ENCODE measurements at regions not wholly inside any gene's neighbourhood (a gene's known extent, or its start where the extent isn't known, plus 50 kb on each side); places are given as distances from the start of the nearest gene placed in this dataset.
A peak's percentile ranks its signal among the peaks of the same experiment; 100 is the strongest.

DNA sequence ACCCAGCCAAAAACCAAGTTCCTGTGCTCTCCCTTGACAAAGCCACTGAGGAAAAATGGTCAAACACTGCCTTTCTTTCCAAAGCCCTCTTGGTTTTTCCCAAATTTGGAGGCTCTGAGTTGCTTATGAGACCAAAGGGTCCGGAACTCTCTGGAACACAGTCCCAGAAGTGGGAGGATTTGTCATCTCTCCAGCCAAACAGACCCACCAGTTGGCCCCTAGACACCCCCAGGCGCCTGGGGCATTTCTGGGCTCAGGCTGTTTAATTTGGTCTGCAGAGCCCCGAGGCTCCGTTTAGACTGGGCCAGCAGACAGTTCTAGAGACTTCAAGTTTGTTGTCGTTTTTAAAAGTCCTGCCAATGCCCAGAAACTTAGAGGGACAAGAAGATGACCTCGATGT lies 239.1 kb downstream of the SEC14L1 start:
- no peaks in the 10 kb centered on the region for H3K4me1 ChIP-seq (ENCODE audit: control insufficient read depth in 1 of 2, insufficient read depth in 2 of 2, low read length in 2 of 2)
- DNase-seq (no peak), ATAC-seq (ENCODE audit: low FRiP score) (no peak)
- H3K36me3 ChIP-seq (ENCODE audit: control insufficient read depth in 1 of 2, insufficient read depth in 2 of 2, low read length in 1 of 2) = no peaks in the 10 kb centered on the region
- intact Hi-C loops (cut with DNase I) = loop anchor here in 1 of 2 donors (5.0 kb wide), 1 partner anchor 53 kb away; no protein-coding TSS in a partner anchor
- no peak overlapping the region for H3K4me3 ChIP-seq (ENCODE audit: low read length in 2 of 2)
- WGBS, 2 donors = 1 to 11% methylated on average over 6 of the region's 6 CpGs
- H3K9me3 ChIP-seq (ENCODE audit: control insufficient read depth, low read length) = no peaks in the 10 kb centered on the region
- H3K27ac ChIP-seq (ENCODE audit: low read depth in 1 of 2, low read length in 2 of 2) = no peak overlapping the region
- no peaks in the 10 kb centered on the region for H3K27me3 ChIP-seq (ENCODE audit: control insufficient read depth in 1 of 2, insufficient read depth in 2 of 2, low read length in 1 of 2)

DNA sequence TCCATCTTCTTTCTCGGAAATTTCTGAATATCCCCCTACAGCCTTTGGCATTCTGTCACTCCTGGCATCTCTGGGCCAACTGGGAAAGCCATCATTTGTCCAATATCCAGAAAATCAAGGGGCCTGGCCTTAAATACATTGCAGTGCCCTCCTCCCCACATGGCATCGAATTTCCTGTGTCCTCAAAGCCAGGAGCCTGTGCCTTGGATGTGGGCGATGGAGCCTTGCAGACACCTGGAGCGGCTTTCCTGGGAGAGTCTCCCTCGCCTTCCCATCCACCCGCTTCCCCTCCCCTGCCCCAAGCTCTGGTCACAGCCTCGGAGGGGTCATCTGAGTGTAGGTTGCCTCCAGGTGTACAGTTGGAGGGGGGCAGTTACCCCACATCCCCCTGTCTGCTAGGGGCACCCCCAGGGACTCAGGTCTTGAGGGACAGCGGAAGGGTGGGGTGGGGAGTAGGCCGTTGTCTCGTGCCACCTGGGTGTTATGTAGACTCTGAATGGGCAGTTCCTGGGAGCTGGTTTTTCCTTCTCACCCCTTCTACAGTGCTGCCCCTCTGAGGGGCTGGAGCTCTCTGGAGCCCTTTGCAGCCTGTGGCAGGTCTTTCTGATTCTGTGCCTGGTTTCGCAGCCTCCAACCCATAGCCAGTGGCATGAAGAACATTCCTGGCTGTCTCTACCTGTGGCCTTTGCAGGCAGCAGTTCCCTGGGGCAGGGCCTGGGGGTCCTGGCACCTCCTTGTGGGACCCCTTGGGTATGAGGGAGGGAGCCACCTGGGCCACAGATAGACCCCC lies 239.8 kb downstream of the SEC14L1 start:
- Histone ChIP-seq H3K27me3 (ENCODE audit: control insufficient read depth in 1 of 2, insufficient read depth in 2 of 2, low read length in 1 of 2) (no peaks in the 10 kb centered on the region), H3K4me3 (ENCODE audit: low read length in 2 of 2) (no peak overlapping the region), H3K9me3 (ENCODE audit: control insufficient read depth, low read length) (no peaks in the 10 kb centered on the region), H3K4me1 (ENCODE audit: control insufficient read depth in 1 of 2, insufficient read depth in 2 of 2, low read length in 2 of 2) (no peaks in the 10 kb centered on the region), H3K36me3 (ENCODE audit: control insufficient read depth in 1 of 2, insufficient read depth in 2 of 2, low read length in 1 of 2) (no peaks in the 10 kb centered on the region), H3K27ac (ENCODE audit: low read depth in 1 of 2, low read length in 2 of 2) (no peak overlapping the region)
- WGBS, 2 donors = 69 to 74% methylated on average over 11 of the region's 11 CpGs
- intact Hi-C loops (cut with DNase I) = no loop called here
- DNase-seq (no peak), ATAC-seq (ENCODE audit: low FRiP score) (no peak)

- Histone ChIP-seq H3K27ac (ENCODE audit: low read depth in 1 of 2, low read length in 2 of 2) (no peak overlapping the region), H3K4me1 (ENCODE audit: control insufficient read depth in 1 of 2, insufficient read depth in 2 of 2, low read length in 2 of 2) (no peaks in the 10 kb centered on the region), H3K27me3 (ENCODE audit: control insufficient read depth in 1 of 2, insufficient read depth in 2 of 2, low read length in 1 of 2) (no peaks in the 10 kb centered on the region), H3K9me3 (ENCODE audit: control insufficient read depth, low read length) (no peaks in the 10 kb centered on the region), H3K4me3 (ENCODE audit: low read length in 2 of 2) (no peak overlapping the region), H3K36me3 (ENCODE audit: control insufficient read depth in 1 of 2, insufficient read depth in 2 of 2, low read length in 1 of 2) (no peaks in the 10 kb centered on the region)
- DNase-seq (no peak), ATAC-seq (ENCODE audit: low FRiP score) (no peak)
- 74 to 81% methylated on average over 4 of the region's 4 CpGs for WGBS, 2 donors
- intact Hi-C loops (cut with DNase I) = no loop called here
These were observed 240.5 kb downstream of the SEC14L1 start for GRCh38 chr17:77381185-77381700.

- no peak overlapping the region for H3K27ac ChIP-seq (ENCODE audit: low read depth in 1 of 2, low read length in 2 of 2)
- DNase-seq = no peak
- H3K4me1 ChIP-seq (ENCODE audit: control insufficient read depth in 1 of 2, insufficient read depth in 2 of 2, low read length in 2 of 2) = no peaks in the 10 kb centered on the region
- intact Hi-C loops (cut with DNase I) = no loop called here
- no peaks in the 10 kb centered on the region for H3K36me3 ChIP-seq (ENCODE audit: control insufficient read depth in 1 of 2, insufficient read depth in 2 of 2, low read length in 1 of 2)
- WGBS, 2 donors = 94% methylated on average over 8 of the region's 8 CpGs
- no peaks in the 10 kb centered on the region for H3K9me3 ChIP-seq (ENCODE audit: control insufficient read depth, low read length)
- H3K4me3 ChIP-seq (ENCODE audit: low read length in 2 of 2) = no peak overlapping the region
- ATAC-seq (ENCODE audit: low FRiP score) = no peak
- H3K27me3 ChIP-seq (ENCODE audit: control insufficient read depth in 1 of 2, insufficient read depth in 2 of 2, low read length in 1 of 2) = no peaks in the 10 kb centered on the region
These were observed 241.0 kb downstream of the SEC14L1 start for GRCh38 chr17:77381731-77382130.

DNA sequence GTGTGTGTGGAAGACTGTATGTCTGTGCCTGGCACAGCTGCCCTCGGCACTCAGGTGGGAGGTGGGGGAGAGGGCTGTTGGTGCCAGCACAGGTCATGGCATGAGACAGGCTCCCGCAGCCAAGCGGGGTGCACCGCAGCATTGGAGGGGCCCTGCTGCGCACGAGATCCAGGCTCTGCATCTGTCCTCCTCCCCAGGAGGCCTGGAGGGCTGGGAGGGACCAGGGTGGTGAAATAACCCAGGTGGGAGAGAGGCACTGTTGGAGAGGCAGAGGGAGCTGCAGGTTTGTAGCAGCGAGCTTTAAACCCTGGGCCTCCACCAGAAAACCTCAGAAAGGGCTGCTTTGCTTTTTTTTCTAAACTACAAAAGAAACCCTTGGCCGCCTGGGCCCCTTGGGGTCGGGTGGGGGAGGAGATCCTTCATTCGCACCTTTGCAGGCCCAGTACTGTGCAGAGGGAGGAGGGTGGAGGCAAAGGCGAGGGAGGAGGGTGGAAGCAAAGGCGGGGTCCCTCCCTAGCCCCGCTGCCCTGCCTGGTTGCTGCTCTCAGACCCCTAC lies 241.7 kb downstream of the SEC14L1 start:
- ATAC-seq (ENCODE audit: low FRiP score) (no peak), DNase-seq (no peak)
- Histone ChIP-seq H3K4me3 (ENCODE audit: low read length in 2 of 2) (no peak overlapping the region), H3K4me1 (ENCODE audit: control insufficient read depth in 1 of 2, insufficient read depth in 2 of 2, low read length in 2 of 2) (no peaks in the 10 kb centered on the region), H3K27ac (ENCODE audit: low read depth in 1 of 2, low read length in 2 of 2) (no peak overlapping the region), H3K9me3 (ENCODE audit: control insufficient read depth, low read length) (no peaks in the 10 kb centered on the region), H3K36me3 (ENCODE audit: control insufficient read depth in 1 of 2, insufficient read depth in 2 of 2, low read length in 1 of 2) (no peaks in the 10 kb centered on the region), H3K27me3 (ENCODE audit: control insufficient read depth in 1 of 2, insufficient read depth in 2 of 2, low read length in 1 of 2) (no peaks in the 10 kb centered on the region)
- WGBS, 2 donors = 76 to 82% methylated on average over 13 of the region's 13 CpGs
- intact Hi-C loops (cut with DNase I) = no loop called here

DNA sequence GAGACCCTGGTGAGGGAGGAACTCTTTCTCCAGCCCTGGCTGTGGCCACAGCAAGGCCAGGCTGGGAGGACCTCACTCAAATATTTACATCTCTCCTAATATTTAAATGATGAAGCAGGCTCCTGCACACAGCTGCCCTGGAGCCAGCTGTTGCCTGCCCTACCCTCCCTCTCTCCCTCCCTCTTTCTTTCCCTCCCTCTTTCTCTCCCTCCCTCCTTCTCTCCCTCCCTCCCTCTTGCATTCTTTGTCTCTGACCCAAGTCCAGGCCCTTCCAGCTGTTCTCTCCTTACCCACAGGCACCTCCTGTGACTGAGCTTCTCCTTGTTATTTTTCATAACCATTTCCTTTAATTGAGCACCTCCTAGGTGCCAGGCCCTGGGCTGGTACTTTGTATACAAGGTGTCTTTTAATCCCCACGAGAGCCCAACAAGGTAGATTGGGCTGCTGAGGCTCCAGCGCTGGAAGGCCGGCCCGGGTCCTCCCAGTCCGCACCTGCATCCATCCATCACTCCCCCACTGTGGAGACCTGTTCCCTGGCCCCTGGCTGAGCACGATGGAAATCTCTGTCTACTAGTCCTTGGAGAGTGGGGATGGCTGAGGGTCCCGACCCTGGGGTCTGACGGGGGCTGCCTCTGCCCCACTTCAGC lies 242.3 kb downstream of the SEC14L1 start:
- ATAC-seq (ENCODE audit: low FRiP score) (no peak), DNase-seq (no peak)
- H3K27me3 ChIP-seq (ENCODE audit: control insufficient read depth in 1 of 2, insufficient read depth in 2 of 2, low read length in 1 of 2) = no peaks in the 10 kb centered on the region
- no peaks in the 10 kb centered on the region for H3K36me3 ChIP-seq (ENCODE audit: control insufficient read depth in 1 of 2, insufficient read depth in 2 of 2, low read length in 1 of 2)
- no peak overlapping the region for H3K4me3 ChIP-seq (ENCODE audit: low read length in 2 of 2)
- intact Hi-C loops (cut with DNase I) = no loop called here
- no peaks in the 10 kb centered on the region for H3K4me1 ChIP-seq (ENCODE audit: control insufficient read depth in 1 of 2, insufficient read depth in 2 of 2, low read length in 2 of 2)
- no peaks in the 10 kb centered on the region for H3K9me3 ChIP-seq (ENCODE audit: control insufficient read depth, low read length)
- H3K27ac ChIP-seq (ENCODE audit: low read depth in 1 of 2, low read length in 2 of 2) = no peak overlapping the region
- 83 to 84% methylated on average over 8 of the region's 8 CpGs for WGBS, 2 donors

- H3K4me1 ChIP-seq (ENCODE audit: control insufficient read depth in 1 of 2, insufficient read depth in 2 of 2, low read length in 2 of 2) = no peaks in the 10 kb centered on the region
- intact Hi-C loops (cut with DNase I) = no loop called here
- H3K27me3 ChIP-seq (ENCODE audit: control insufficient read depth in 1 of 2, insufficient read depth in 2 of 2, low read length in 1 of 2) = no peaks in the 10 kb centered on the region
- no peaks in the 10 kb centered on the region for H3K9me3 ChIP-seq (ENCODE audit: control insufficient read depth, low read length)
- H3K27ac ChIP-seq (ENCODE audit: low read depth in 1 of 2, low read length in 2 of 2) = peak overlapping the region in 1 of 2 donors; percentile 29
- ATAC-seq (ENCODE audit: low FRiP score) (no peak), DNase-seq (peak; percentile 81 to 90)
- 55 to 58% methylated on average over 29 of the region's 29 CpGs for WGBS, 2 donors
- H3K4me3 ChIP-seq (ENCODE audit: low read length in 2 of 2) = no peak overlapping the region
- no peaks in the 10 kb centered on the region for H3K36me3 ChIP-seq (ENCODE audit: control insufficient read depth in 1 of 2, insufficient read depth in 2 of 2, low read length in 1 of 2)
These were observed 243.1 kb downstream of the SEC14L1 start for GRCh38 chr17:77383613-77384608.
